NT2/D1 (cell line): ENCODE measurements at regions not wholly inside any gene's neighbourhood (a gene's known extent, or its start where the extent isn't known, plus 50 kb on each side); places are given as distances from the start of the nearest gene placed in this dataset.

Experiments
- DNase-seq: peaks from one replicate; pipeline ENCODE4 v3.0.0-alpha.2; 2011; ENCODE audit warnings: low read depth, low spot score
- H3K27me3 ChIP-seq: 2 replicates; pipeline ENCODE4 v1.6.0; 2011; ENCODE audit warnings: mild to moderate bottlenecking; ENCODE audit not compliant: insufficient read length, insufficient read depth
- H3K36me3 ChIP-seq: 2 replicates; pipeline ENCODE4 v1.6.1; 2011; ENCODE audit warnings: mild to moderate bottlenecking, low read length, mixed read lengths; ENCODE audit not compliant: insufficient read depth, insufficient read length
- H3K4me1 ChIP-seq: 2 replicates; pipeline ENCODE4 v1.5.1; 2011; ENCODE audit not compliant: insufficient read depth, insufficient read length
- H3K4me3 ChIP-seq: 2 replicates; pipeline ENCODE4 v1.5.1; 2011; ENCODE audit warnings: low read depth; ENCODE audit not compliant: insufficient read length
- H3K9ac ChIP-seq: 2 replicates; pipeline ENCODE4 v1.6.0; 2011; ENCODE audit warnings: low read depth; ENCODE audit not compliant: insufficient read length
- H3K9me3 ChIP-seq: 2 replicates; pipeline ENCODE4 v1.5.1; 2011; ENCODE audit warnings: mild to moderate bottlenecking, low read length; ENCODE audit not compliant: insufficient read depth
- SUZ12 ChIP-seq: IDR thresholded peaks from 2 replicates; pipeline ENCODE4 v1.6.1; 2011; ENCODE audit not compliant: insufficient read length, insufficient read depth; ENCODE audit errors: extremely low read depth
- YY1 ChIP-seq: IDR thresholded peaks from 2 replicates; pipeline ENCODE4 v1.6.1; 2011; ENCODE audit not compliant: insufficient read length, insufficient read depth
- ZNF274 ChIP-seq: IDR thresholded peaks from 2 replicates; pipeline ENCODE4 v1.6.1; 2011; ENCODE audit warnings: mild to moderate bottlenecking, low read depth, low read length

- Histone ChIP-seq H3K4me3 (no peak overlapping the region), H3K9me3 (no peaks in the 10 kb centered on the region), H3K4me1 (no peaks in the 10 kb centered on the region), H3K9ac (no peak overlapping the region), H3K27me3 (no peaks in the 10 kb centered on the region), H3K36me3 (no peaks in the 10 kb centered on the region)
- TF ChIP-seq SUZ12 (no peak), ZNF274 (no peak), YY1 (no peak)
- DNase-seq, result no peak
These were observed 104.0 kb upstream of the SSTR1 start for GRCh38 chr14:38103542-38104225.

GRCh38 chr14:38105106-38105702 lies 102.5 kb upstream of the SSTR1 start:
- H3K4me3 ChIP-seq, result no peak overlapping the region
- TF ChIP-seq ZNF274, result no peak
- no peak for TF ChIP-seq YY1
- no peak for TF ChIP-seq SUZ12
- no peak for DNase-seq
- H3K9ac ChIP-seq, result no peak overlapping the region
- H3K36me3 ChIP-seq, result no peaks in the 10 kb centered on the region
- H3K27me3 ChIP-seq, result no peaks in the 10 kb centered on the region
- H3K4me1 ChIP-seq, result no peaks in the 10 kb centered on the region
- H3K9me3 ChIP-seq, result no peaks in the 10 kb centered on the region

GRCh38 chr14:38107216-38107631 lies 100.5 kb upstream of the SSTR1 start:
- no peak for DNase-seq

GRCh38 chr14:38108681-38109080 lies 99.0 kb upstream of the SSTR1 start:
- H3K4me3 ChIP-seq, result no peak overlapping the region
- no peaks in the 10 kb centered on the region for H3K4me1 ChIP-seq
- H3K9ac ChIP-seq, result no peak overlapping the region
- no peak for DNase-seq
- no peaks in the 10 kb centered on the region for H3K36me3 ChIP-seq
- no peaks in the 10 kb centered on the region for H3K9me3 ChIP-seq
- H3K27me3 ChIP-seq, result no peaks in the 10 kb centered on the region
- no peak for TF ChIP-seq YY1
- no peak for TF ChIP-seq SUZ12
- no peak for TF ChIP-seq ZNF274

More at GRCh38 chr14:38107216-38107631, 100.5 kb upstream of the SSTR1 start:
- TF ChIP-seq ZNF274 (no peak), SUZ12 (no peak), YY1 (no peak)
- H3K9ac ChIP-seq, result no peak overlapping the region
- no peaks in the 10 kb centered on the region for H3K36me3 ChIP-seq
- H3K9me3 ChIP-seq, result no peaks in the 10 kb centered on the region
- no peaks in the 10 kb centered on the region for H3K27me3 ChIP-seq
- no peaks in the 10 kb centered on the region for H3K4me1 ChIP-seq
- no peak overlapping the region for H3K4me3 ChIP-seq

- Histone ChIP-seq H3K9me3 (no peaks in the 10 kb centered on the region), H3K4me1 (no peaks in the 10 kb centered on the region), H3K36me3 (no peaks in the 10 kb centered on the region), H3K27me3 (no peaks in the 10 kb centered on the region), H3K4me3 (no peak overlapping the region), H3K9ac (no peak overlapping the region)
- no peak for DNase-seq
- TF ChIP-seq SUZ12 (no peak), ZNF274 (no peak), YY1 (no peak)
These were observed 97.4 kb upstream of the SSTR1 start for GRCh38 chr14:38110258-38110657.

- H3K36me3 ChIP-seq, result no peaks in the 10 kb centered on the region
- H3K27me3 ChIP-seq, result no peaks in the 10 kb centered on the region
- H3K4me3 ChIP-seq, result no peak overlapping the region
- no peak for DNase-seq
- no peak overlapping the region for H3K9ac ChIP-seq
- no peaks in the 10 kb centered on the region for H3K4me1 ChIP-seq
- no peaks in the 10 kb centered on the region for H3K9me3 ChIP-seq
- TF ChIP-seq ZNF274, result no peak
These were observed 96.7 kb upstream of the SSTR1 start for GRCh38 chr14:38111046-38111445.

GRCh38 chr14:38113546-38113945 lies 94.2 kb upstream of the SSTR1 start:
- Histone ChIP-seq H3K9ac (no peak overlapping the region), H3K27me3 (no peaks in the 10 kb centered on the region), H3K9me3 (no peaks in the 10 kb centered on the region), H3K4me1 (no peaks in the 10 kb centered on the region), H3K36me3 (no peaks in the 10 kb centered on the region), H3K4me3 (no peak overlapping the region)
- TF ChIP-seq YY1, result no peak
- no peak for TF ChIP-seq ZNF274
- TF ChIP-seq SUZ12, result no peak
- DNase-seq, result no peak

- Histone ChIP-seq H3K36me3 (no peaks in the 10 kb centered on the region), H3K9ac (no peak overlapping the region), H3K27me3 (no peaks in the 10 kb centered on the region), H3K9me3 (0 out of 2 replicates have a peak, but pooled peaks cover 4% of the 10 kb centered on the region), H3K4me1 (no peaks in the 10 kb centered on the region), H3K4me3 (no peak overlapping the region)
- no peak for DNase-seq
- no peak for TF ChIP-seq ZNF274
- no peak for TF ChIP-seq SUZ12
- no peak for TF ChIP-seq YY1
These were observed 90.8 kb upstream of the SSTR1 start for GRCh38 chr14:38116895-38117294.
